GM12874 (cell line): ENCODE measurements at regions not wholly inside any gene's neighbourhood (a gene's known extent, or its start where the extent isn't known, plus 50 kb on each side); places are given as distances from the start of the nearest gene placed in this dataset.

Experiments
- CTCF ChIP-seq: IDR thresholded peaks from 2 replicates; pipeline ENCODE4 v1.5.1; 2011; ENCODE audit warnings: low read depth, mild to moderate bottlenecking, control low read depth, low read length, moderate library complexity; ENCODE audit not compliant: insufficient read depth

GRCh38 chr14:97315790-97316189, 518.6 kb downstream of the VRK1 start:
- no peak for TF ChIP-seq CTCF

GRCh38 chr14:97318380-97318779, 521.2 kb downstream of the VRK1 start:
- TF ChIP-seq CTCF = no peak

- TF ChIP-seq CTCF = no peak
These were observed 522.5 kb downstream of the VRK1 start for GRCh38 chr14:97319691-97320090.

- TF ChIP-seq CTCF = no peak
These were observed 531.6 kb downstream of the VRK1 start for GRCh38 chr14:97328743-97329142.

GRCh38 chr14:97329701-97330100, 532.5 kb downstream of the VRK1 start:
- no peak for TF ChIP-seq CTCF

DNA sequence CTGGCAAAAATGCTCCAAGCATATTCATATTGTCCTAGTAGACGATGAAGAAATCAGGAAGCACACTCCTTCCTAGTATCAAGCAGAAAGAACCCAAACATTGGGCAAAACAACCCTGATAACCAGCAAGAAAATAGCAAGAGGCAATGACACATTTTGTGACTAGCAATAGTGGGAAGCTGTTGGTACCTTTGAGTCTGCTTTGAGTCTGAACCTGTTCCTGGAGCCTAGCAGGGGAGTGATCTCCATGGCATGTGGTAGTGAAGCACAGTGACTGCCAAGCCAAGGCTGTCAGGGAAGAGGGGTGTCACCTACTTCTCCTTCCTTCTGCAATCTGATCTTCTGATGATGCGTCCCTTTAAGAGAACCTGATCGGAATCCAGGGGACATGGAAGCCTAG, 533.9 kb downstream of the VRK1 start:
- TF ChIP-seq CTCF = no peak

DNA sequence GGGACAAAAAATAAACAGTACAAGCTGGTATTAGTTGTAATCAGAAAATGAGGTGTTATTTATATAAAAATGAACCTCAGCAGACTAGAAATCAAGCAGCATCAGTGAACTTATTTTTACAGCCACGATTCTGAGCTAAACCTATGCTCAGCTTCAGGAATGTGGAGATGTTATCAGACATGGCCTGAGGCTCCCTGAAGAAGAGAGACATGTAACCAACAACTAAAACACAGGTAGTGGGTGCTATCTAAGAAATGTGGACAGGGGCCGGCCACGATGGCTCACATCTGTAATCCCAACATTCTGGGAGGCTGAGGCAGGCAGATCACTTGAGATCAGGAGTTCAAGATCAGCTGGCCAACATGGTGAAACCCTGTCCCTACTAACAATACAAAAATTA, 534.3 kb downstream of the VRK1 start:
- TF ChIP-seq CTCF = no peak

- no peak for TF ChIP-seq CTCF
These were observed 539.0 kb downstream of the VRK1 start for GRCh38 chr14:97336179-97336578.
